Left ventricle myocardium superior (tissue), 1 donor: ENCODE measurements at regions not wholly inside any gene's neighbourhood (a gene's known extent, or its start where the extent isn't known, plus 50 kb on each side); places are given as distances from the start of the nearest gene placed in this dataset.

Experiments used
- ATAC-seq: fragments of 200-7000 bp; cut with Tn5 transposase; one replicate; pipeline ENCODE4 v1.9.1; 2020; ENCODE audit warnings: mild to moderate bottlenecking, moderate library complexity
- DNase-seq: peaks from one replicate; pipeline ENCODE4 v3.0.0-alpha.2; 2020
- intact Hi-C: fragments of 100-400 bp; cut with micrococcal nuclease; formaldehyde crosslinking; loops from one replicate; pipeline ENCODE4 v1.11.0; 2022
- donor health status: DM: no; HTN: yes; CAD: no; lungs with severe emphysema.

DNA sequence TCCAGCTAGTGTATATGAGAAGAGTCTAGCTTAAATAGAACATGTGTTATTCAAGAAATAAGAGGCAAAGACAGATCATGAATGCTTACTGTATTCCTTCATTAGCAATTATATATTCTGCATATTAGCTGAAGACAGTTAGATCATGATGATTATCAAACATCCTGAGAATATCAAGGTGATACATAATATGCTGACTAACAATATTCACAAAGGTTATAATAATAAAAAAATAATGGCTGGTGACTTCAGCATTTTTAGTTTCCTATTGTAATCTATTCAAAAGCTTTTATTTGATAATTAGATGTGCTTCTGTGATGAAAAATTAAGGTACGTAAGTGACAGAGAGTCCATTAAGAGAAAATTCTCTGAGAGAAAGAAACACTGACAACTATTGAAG is 511.4 kb downstream of the PCDH17 start:
- ATAC-seq (no peak), DNase-seq (no peak)
- intact Hi-C loops = no loop called here

DNA sequence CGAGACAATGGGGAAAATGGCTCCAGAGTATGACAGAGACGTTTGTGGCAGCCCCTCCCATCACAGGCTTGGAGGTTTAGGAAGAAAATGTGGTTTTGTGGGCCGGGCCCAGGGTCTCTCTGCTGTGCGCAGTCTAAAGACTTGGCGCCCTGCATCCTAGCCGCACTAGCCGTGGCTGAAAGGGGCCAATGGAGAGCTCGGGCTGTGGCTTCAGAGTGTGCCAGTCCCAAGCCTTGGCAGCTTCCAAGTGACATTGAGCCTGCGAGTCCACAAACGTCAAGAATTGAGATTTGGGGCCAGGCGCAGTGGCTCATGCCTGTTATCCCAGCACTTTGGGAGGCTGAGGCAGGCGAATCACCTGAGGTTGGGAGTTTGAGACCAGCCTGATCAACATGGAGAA is 513.1 kb downstream of the PCDH17 start:
- intact Hi-C loops = no loop called here
- DNase-seq = no peak
- ATAC-seq = no peak

DNA sequence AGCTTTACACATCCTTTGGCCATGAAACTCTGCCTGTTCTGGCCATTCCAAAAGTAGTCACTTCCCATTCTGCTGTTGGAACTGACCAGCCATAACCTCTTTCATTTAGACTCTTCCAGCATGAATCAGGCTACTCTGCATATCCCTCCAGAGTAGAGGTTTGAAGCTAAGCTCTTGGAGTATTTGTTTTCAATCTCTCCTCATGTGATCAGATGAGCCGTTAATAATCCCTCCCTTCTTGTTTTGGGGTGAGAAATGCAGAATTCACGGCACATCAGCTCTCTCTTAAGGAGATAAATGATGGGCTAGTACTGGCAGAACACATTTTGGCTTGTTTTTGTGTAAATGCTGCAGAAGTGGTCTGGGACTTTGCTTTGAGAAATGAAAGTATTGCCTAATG is 519.9 kb downstream of the PCDH17 start:
- intact Hi-C loops = no loop called here
- peak; percentile 48 for ATAC-seq
- DNase-seq = no peak

DNA sequence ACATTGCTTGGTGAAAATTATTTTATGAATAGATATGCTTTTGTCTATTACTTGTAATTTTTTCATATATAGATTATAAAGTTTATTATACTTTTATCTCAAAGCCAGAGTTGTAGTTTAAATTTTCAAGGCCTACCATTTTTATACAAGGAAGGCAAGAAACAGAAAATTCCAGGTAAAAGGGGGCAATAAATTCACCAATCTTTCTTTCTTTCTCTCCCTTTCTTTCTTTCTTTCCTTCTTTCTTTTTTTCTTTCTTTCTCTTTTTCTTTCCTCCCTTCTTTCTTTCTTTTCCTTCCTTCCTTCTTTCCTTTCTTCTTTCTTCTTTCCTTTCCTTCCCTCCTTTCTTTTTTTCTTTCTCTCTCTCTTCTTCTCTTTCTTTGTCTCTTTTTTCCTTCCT is 529.4 kb downstream of the PCDH17 start:
- intact Hi-C loops = no loop called here
- DNase-seq (no peak), ATAC-seq (no peak)

DNA sequence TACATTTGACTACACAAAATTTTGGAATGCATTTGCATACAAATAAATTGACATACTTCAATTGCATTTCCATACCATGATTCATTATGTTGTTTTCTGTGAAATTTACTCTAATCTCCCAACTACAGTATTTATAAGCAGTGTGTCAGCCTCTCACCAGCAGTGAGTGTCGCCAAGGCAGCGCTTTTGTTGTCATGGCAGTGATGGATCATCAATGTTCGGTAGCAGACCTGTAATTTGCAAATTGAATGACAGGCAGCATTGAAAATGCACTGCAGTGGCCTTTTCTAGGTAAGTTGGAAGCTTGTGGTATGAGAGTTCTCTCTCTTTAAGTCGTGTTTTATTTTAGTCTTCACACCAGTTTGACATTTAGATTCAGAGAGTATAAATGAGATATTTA is 534.1 kb downstream of the PCDH17 start:
- no peak for ATAC-seq
- intact Hi-C loops = no loop called here
- DNase-seq = no peak

DNA sequence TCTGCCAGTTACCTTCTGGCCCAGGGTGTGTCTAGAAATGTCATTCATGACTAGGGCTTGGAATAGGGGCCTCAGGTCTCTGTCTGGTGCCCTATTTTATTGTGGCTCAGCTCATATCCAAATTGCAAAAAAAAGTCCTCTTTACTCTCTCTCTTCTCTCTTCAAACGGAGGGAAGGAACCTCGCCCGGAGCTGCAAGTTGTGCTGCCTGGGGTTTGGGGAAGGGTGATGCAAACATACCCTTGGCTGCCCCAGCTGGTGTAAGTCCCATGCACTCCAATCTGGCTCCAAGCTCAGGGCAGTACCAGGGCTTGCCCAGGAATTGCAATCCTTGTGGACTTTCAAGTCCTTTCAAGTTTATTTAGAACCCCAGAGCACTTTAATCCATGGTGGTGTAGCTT is 549.6 kb downstream of the PCDH17 start:
- DNase-seq (no peak), ATAC-seq (no peak)
- intact Hi-C loops = no loop called here

DNA sequence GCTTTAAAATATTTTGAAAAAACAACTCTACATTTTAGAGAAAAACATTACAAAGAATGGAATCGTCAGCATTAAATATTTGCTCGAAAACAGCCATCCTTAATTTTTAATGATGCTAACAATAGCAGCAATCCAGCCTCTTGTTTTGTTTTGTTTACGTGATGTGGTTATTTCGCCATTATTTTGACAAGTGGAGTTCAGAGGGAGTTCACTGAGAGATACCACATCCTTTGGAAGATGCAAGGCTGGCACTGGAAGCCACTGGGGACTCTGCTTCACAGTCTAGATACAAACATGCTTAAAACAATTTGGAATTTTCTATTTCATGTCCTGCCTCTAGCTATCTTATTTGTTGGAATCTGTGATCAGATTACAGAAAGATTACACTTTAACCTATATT is 556.3 kb downstream of the PCDH17 start:
- ATAC-seq (no peak), DNase-seq (no peak)
- intact Hi-C loops = no loop called here

DNA sequence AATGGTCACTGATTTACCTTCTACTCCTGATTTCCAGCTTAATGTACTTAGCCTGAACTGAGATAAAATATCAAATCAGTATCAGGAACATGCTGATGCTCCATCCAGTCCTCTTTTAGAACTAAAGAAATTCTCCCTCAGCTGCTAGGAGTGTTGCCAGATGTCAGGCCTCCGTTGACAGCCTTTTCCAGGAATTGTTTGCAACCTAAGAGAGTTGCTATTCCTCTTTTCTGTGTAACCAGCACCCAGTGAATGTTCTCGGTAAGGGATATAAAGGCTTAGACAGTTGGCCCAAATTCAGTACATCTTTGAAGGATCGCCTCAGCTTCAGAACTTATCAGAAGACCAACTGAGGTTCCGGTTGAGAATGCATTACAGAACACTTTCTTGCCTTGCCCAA is 559.0 kb downstream of the PCDH17 start:
- ATAC-seq = peak; percentile 44
- no peak for DNase-seq
- intact Hi-C loops = no loop called here

DNA sequence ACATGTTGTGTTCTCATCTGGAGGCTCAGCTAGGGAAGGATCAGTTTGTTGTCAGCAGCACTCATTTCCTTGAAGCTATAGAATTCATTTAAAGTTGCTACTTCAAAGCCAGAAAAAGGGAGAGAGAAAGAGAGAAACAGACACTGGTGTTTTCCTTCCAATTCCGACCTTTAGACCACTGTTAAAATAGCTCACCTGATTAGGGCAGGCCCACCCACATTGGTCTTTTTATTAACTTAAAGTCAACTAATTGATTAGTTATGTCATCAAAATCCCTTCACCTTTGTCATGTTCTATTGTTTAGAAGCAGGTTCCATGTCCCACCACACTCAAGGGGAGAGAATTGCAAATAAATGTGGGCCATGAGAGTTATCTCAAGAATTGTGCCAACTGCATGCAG is 560.2 kb downstream of the PCDH17 start:
- ATAC-seq (no peak), DNase-seq (no peak)
- intact Hi-C loops = no loop called here

GRCh38 chr13:58202099-58202498 is 570.6 kb downstream of the PCDH17 start:
- intact Hi-C loops = no loop called here
- ATAC-seq (no peak), DNase-seq (no peak)

DNA sequence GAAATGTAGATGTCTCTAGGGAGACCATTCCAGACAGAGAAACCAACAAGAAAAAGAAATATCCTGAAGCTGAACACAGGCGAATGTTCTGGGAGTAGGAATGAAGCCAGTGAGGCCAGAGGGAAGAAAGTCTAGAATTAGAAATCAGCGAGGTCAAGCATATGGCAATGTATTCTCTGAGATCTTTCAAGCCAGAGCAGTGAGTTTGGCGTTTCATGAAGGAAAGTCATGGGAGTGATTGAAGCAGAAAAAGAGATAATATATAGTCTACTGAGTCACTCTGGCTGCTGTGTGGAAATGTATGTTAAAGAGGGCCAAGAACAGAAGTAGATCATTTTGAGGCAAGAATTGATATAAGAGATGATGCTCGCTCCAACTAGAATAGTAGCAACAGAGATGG is 576.0 kb downstream of the PCDH17 start:
- no peak for ATAC-seq
- intact Hi-C loops = no loop called here
- no peak for DNase-seq

DNA sequence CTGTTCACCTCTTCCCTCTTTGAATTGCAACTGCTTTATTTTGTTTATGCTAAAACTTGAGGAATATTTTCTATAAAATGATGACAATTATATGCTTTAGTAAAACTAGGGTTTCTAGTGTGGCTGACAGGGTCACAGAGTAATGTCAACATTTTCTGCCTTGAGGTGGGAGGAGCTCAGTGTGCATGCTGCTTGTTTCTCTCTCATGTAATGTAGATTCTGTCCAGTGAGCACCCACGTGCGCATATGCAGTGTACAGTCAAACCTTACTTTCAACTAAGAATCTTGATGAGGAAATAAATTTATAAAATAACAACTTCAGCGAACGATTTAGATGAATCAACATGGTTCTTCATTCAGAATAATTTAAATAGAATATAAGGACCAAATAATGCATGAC is 603.9 kb downstream of the PCDH17 start:
- intact Hi-C loops = no loop called here
- no peak for ATAC-seq
- DNase-seq = no peak

DNA sequence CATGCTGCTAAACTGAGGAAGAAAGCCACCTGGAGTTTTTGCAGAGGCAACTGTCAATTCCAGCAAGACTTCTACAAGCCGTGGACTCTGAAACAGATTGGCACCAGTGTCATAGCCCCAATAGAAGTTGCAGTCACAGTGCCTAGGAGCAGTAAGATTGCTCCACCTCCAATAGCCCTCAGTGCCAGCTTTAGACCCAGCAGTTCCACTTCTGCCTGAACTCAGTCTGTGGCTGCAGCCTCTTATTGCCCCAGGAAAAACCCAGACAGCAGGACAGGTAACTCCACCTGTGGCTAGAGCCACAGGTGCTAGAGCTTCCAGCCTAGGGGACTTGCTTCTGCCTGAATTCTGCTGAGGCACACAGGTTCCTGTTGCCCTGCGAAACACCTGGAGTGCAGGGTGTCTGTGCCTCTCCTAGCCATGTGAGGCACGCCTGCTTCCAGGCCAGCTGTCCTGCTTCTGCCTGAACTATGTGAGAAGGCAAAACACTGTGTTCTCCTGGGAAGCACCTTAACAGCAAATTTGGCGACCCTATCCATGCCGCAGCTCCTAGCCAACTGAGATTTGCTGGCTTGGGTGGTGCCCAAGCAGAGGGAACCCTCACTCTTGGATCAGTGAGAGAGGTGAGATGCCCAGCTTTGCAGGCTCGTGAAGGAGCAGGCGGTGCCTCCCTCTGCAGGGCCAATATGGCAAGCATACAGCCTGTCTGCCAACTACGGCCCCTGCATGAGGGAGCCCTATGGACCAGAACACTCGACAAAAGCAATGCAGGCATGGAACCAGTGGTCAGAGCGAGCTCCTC is 607.6 kb downstream of the PCDH17 start:
- ATAC-seq (peak; percentile 79), DNase-seq (peak; percentile 33)
- intact Hi-C loops = no loop called here

GRCh38 chr13:58239774-58240268 is 608.3 kb downstream of the PCDH17 start:
- intact Hi-C loops = no loop called here
- ATAC-seq = peak; percentile 77
- peak; percentile 42 for DNase-seq

DNA sequence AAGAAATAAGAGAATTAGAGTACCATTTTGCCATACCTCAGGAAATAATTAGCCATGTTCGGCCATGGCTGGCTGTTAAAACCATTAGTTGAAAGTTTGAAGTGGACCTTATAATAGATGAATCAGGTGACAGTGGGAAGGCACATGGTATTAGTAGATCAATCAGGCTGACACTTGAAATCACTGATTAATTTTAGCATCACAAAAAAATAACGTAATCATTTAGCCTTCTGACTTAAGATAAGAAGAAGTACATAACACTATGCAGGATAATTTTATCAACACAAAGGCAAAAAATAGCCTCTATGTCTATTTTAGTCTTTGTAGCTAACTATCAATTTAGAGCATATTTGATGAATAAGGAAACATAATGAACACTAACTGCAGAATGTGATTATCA is 615.5 kb downstream of the PCDH17 start:
- no peak for DNase-seq
- intact Hi-C loops = no loop called here
- peak; percentile 93 for ATAC-seq

DNA sequence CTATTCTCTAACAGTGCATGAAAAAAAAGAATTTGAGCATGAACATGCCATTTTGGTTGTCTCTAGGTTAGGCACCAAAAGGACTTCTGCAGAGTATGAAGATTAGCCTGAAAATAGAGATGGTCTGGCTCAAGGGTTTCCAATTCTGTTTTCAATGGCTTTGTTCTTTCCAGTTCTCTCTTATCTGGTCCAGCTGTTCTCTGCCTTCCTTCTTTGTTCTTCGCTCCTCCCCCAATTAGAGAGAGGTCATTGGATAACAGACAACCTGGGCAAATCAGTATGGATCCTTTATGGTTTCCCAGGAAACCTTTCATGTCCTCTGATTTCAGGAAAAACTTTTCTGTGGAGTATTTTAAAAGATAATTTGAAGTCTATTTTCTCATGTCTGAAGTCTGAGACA is 623.4 kb downstream of the PCDH17 start:
- intact Hi-C loops = no loop called here
- no peak for ATAC-seq
- DNase-seq = no peak

DNA sequence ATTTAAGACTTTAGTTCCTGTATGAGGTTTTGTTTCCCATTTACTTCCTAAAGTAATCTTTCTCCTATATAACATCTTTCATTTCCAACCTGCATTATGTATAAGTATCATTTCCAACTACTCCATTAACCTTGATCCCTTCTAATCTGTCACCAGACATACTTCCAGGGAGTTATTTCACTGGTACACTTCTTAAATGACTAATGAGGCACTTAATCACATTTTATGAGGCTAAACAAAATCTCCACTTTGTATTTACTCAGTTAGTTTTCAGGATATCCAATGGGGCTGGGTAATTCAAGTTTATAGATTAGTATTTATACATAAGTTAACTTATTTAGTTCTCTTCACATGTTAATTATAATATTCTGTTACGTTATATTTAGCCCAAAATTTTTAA is 634.7 kb downstream of the PCDH17 start:
- intact Hi-C loops = no loop called here
- ATAC-seq (no peak), DNase-seq (no peak)

DNA sequence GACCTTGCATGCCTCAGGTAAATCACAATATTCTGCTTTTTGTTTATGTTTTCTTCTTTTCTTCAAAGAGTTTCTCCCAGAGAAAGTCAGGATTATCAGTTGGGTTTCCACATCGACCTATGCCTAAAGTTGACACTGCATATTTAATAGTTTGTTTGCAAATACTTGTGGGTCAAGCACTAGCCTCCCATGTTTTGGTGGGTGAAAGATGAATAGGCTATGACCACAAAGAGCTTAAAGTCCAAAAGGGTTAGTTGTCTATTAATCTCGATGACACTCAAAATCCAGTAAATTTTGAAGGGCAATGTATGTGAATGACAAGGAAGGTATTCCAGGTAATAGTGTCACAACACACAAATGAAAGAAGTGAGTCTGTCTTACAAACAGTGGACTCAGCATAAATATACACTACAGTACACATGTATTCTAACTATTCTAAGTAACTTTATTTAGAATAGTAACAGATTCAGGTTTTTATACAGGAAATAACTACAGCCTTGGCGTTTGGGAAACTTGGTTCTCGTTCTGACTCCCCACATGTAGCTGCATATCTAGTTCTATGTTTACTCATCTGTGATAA is 667.1 kb downstream of the PCDH17 start:
- ATAC-seq = no peak
- intact Hi-C loops = no loop called here
- DNase-seq = no peak

DNA sequence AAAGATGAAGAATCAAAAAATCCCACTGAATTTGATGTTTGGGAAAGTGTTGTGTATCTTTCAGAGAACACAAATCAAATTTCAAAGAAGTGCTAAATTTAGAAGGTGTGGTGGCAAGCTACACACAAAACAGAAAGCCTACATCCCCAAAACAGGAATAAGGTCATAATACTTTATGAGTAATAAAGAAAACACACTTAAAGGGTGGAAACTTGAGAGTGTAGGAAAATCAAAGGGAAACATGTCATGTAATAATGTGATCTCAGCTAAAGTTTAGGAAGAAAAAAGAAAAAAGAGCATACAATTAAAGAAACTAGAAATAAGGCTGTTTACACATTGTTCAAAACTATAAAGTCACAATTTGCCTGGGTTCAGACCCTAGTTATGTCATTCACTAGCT is 668.7 kb downstream of the PCDH17 start:
- no peak for ATAC-seq
- intact Hi-C loops = no loop called here
- DNase-seq = no peak

DNA sequence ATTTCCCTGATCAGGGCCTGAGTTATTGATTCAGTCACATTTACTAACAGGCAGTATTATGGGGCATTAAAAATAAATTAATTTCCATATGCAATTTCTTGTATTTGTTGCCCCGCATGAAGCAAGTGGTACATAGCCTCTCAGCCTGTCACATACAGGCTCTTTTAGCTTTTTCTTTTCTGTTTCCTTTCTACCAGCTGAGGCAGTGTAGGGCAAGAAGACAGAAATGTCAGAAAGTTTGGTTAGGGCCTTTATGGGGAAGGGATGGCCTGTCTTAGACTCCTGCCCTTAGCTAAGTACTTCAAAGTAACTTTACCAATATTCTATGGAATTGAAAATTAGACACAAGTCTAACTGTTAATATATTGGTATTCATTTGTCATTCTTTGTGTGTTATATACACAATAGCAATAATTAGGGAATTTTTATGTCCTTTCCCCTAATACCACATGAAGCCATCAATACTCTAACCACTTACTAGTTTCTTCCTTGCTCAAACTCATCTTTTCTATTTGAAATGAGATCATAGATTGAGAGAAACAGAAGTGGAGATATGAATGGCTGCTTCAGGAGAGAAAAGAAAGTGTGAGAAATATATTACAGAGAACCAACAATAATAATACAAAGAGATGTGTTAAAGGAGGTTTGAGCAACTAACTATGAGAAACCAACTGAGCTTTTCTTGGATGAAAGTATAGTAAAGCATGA is 669.6 kb downstream of the PCDH17 start:
- DNase-seq (no peak), ATAC-seq (no peak)
- intact Hi-C loops = no loop called here

DNA sequence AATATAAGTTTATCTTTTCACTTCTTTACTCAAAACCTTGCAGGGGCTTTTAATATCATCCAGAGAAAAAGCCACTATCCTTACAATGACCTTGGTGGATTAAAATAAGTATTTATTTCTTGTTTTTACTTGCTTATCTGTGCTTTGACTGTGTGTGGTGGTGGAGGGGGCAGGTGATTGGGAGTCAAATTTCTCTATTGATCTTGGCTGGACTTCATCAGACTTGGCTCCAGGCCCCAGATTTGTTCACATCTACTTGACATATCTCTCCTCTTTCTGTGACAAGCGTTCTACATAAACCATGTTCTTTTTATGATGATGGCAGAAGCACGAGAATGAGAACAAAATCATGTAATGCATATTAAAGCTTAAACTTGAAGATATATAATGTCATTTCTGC is 670.8 kb downstream of the PCDH17 start:
- DNase-seq (no peak), ATAC-seq (no peak)

More for the DNA sequence above, 670.8 kb downstream of the PCDH17 start:
- intact Hi-C loops = no loop called here
